Brain microvascular endothelial cell (primary cell): ENCODE measurements at regions not wholly inside any gene's neighbourhood (a gene's known extent, or its start where the extent isn't known, plus 50 kb on each side); places are given as distances from the start of the nearest gene placed in this dataset.

ENCODE experiments used
- DNase-seq: peaks from one replicate; pipeline ENCODE4 v3.0.0-alpha.2; 2020
- H3K27ac ChIP-seq: fragments of 250-450 bp; sonication (Bioruptor Pico); 2 replicates; pipeline ENCODE4 v1.5.1; 2020; ENCODE audit warnings: mild to moderate bottlenecking, moderate library complexity
- H3K27me3 ChIP-seq: fragments of 250-450 bp; sonication (Bioruptor Pico); replicated peaks from 2 replicates; pipeline ENCODE4 v1.5.1; 2020; ENCODE audit warnings: mild to moderate bottlenecking
- H3K36me3 ChIP-seq: fragments of 250-450 bp; sonication (Bioruptor Pico); replicated peaks from 2 replicates; pipeline ENCODE4 v1.5.1; 2020; ENCODE audit warnings: mild to moderate bottlenecking
- H3K4me3 ChIP-seq: 2 replicates; pipeline ENCODE4 v1.5.1; 2011; ENCODE audit warnings: low read depth, mild to moderate bottlenecking, control low read depth, low read length, moderate library complexity
- in situ Hi-C: cut with HindIII; loops from 2 replicates; pipeline ENCODE4 v1.10.0; 2017; ENCODE audit warnings: low sequenced_read_pairs, low pct_ligation_motif_present
- TF ChIP-seq, protein P1 (sequence below): IDR thresholded peaks from 2 replicates; pipeline ENCODE4 v1.5.1; 2011; ENCODE audit warnings: low read depth, mild to moderate bottlenecking, moderate library complexity, low read length, control low read depth, inconsistent platforms; ENCODE audit errors: missing control alignments

- H3K4me3 ChIP-seq, result no peak overlapping the region
- H3K36me3 ChIP-seq, result no peaks in the 10 kb centered on the region
- DNase-seq, result no peak
- in situ Hi-C loops, result no loop called here
- H3K27me3 ChIP-seq, result no peaks in the 10 kb centered on the region
- no peak overlapping the region for H3K27ac ChIP-seq
- TF ChIP-seq, protein P1, sequence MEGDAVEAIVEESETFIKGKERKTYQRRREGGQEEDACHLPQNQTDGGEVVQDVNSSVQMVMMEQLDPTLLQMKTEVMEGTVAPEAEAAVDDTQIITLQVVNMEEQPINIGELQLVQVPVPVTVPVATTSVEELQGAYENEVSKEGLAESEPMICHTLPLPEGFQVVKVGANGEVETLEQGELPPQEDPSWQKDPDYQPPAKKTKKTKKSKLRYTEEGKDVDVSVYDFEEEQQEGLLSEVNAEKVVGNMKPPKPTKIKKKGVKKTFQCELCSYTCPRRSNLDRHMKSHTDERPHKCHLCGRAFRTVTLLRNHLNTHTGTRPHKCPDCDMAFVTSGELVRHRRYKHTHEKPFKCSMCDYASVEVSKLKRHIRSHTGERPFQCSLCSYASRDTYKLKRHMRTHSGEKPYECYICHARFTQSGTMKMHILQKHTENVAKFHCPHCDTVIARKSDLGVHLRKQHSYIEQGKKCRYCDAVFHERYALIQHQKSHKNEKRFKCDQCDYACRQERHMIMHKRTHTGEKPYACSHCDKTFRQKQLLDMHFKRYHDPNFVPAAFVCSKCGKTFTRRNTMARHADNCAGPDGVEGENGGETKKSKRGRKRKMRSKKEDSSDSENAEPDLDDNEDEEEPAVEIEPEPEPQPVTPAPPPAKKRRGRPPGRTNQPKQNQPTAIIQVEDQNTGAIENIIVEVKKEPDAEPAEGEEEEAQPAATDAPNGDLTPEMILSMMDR, result no peak
Measured at GRCh38 chr6:76708641-76709331, 636.3 kb upstream of the IMPG1 start.

GRCh38 chr6:76707630-76708029, 635.2 kb upstream of the IMPG1 start:
- Histone ChIP-seq H3K36me3 (no peaks in the 10 kb centered on the region), H3K27me3 (no peaks in the 10 kb centered on the region), H3K4me3 (no peak overlapping the region), H3K27ac (no peak overlapping the region)
- TF ChIP-seq, protein P1, result no peak
- in situ Hi-C loops, result no loop called here
- DNase-seq, result no peak

GRCh38 chr6:76706631-76707030, 634.2 kb upstream of the IMPG1 start:
- Histone ChIP-seq H3K36me3 (no peaks in the 10 kb centered on the region), H3K27me3 (no peaks in the 10 kb centered on the region), H3K27ac (no peak overlapping the region), H3K4me3 (no peak overlapping the region)
- DNase-seq, result no peak
- in situ Hi-C loops, result no loop called here
- TF ChIP-seq, protein P1, result no peak

GRCh38 chr6:76706086-76706485, 633.6 kb upstream of the IMPG1 start:
- DNase-seq, result no peak
- H3K36me3 ChIP-seq, result no peaks in the 10 kb centered on the region
- H3K27ac ChIP-seq, result no peak overlapping the region
- in situ Hi-C loops, result no loop called here
- no peaks in the 10 kb centered on the region for H3K27me3 ChIP-seq
- TF ChIP-seq, protein P1, result no peak
- no peak overlapping the region for H3K4me3 ChIP-seq

DNA sequence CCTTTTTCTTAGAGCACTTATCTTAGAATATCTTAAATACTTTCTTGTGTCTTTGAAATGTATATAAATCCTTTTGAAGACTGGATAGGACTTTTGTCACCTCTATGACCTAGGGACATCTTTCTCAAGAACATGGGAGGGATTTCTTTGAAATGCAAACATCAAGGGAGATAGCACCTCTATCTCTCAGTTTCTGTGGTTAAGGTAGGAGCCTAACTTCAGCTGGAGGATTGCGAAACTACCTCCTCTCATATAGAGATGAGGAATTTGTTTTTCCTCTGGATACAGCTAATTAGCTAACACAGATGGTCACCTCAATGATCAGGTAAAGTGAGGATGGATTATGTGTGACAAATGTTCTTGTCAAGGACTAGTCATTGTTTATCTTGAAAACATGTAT, 631.3 kb upstream of the IMPG1 start:
- in situ Hi-C loops, result no loop called here
- no peak for DNase-seq
- Histone ChIP-seq H3K4me3 (no peak overlapping the region), H3K27ac (no peak overlapping the region), H3K27me3 (no peaks in the 10 kb centered on the region), H3K36me3 (no peaks in the 10 kb centered on the region)
- TF ChIP-seq, protein P1, result no peak

GRCh38 chr6:76703285-76703684, 630.8 kb upstream of the IMPG1 start:
- H3K27me3 ChIP-seq, result no peaks in the 10 kb centered on the region
- DNase-seq, result no peak
- H3K4me3 ChIP-seq, result no peak overlapping the region
- H3K36me3 ChIP-seq, result no peaks in the 10 kb centered on the region
- H3K27ac ChIP-seq, result no peak overlapping the region
- in situ Hi-C loops, result no loop called here
- TF ChIP-seq, protein P1, result no peak
